HepG2 (cell line): ENCODE measurements at regions not wholly inside any gene's neighbourhood (a gene's known extent, or its start where the extent isn't known, plus 50 kb on each side); places are given as distances from the start of the nearest gene placed in this dataset.

ENCODE experiments used
- CREB1 ChIP-seq, 2 experiments: fragments of 450-650 bp in 1 of 2; IDR thresholded peaks; 2 replicates each; pipeline ENCODE4 v1.6.1; 2016 to 2017; ENCODE audit warnings: control low read depth in 1 of 2, mild to moderate bottlenecking in 1 of 2, missing compliant biosample characterization in 1 of 2, missing genetic modification characterization in 1 of 2
- KLF13 ChIP-seq: sonication (generic); formaldehyde crosslinking; IDR thresholded peaks from 2 replicates; pipeline ENCODE4 v1.4.0; 2020; ENCODE audit warnings: mild to moderate bottlenecking, missing genetic modification reagents
- NFKBIZ ChIP-seq: IDR thresholded peaks from 2 replicates; pipeline ENCODE4 v1.6.1; 2018; ENCODE audit warnings: missing genetic modification reagents, missing compliant biosample characterization
- NRL ChIP-seq: sonication (generic); formaldehyde crosslinking; IDR thresholded peaks from 2 replicates; pipeline ENCODE4 v1.5.0; 2020; ENCODE audit warnings: missing genetic modification reagents, mild to moderate bottlenecking, moderate library complexity, borderline replicate concordance
- RNF2 ChIP-seq: fragments of 450-650 bp; conservative IDR thresholded peaks from 2 replicates; pipeline ENCODE4 v1.6.1; 2016; ENCODE audit warnings: low read depth
- SMARCC2 ChIP-seq: fragments of 450-650 bp; IDR thresholded peaks from 2 replicates; pipeline ENCODE4 v1.6.1; 2017; ENCODE audit warnings: antibody characterized with exemption, mild to moderate bottlenecking
- TEAD2 ChIP-seq: sonication (generic); formaldehyde crosslinking; IDR thresholded peaks from 2 replicates; pipeline ENCODE4 v1.9.0; 2021; ENCODE audit warnings: missing genetic modification reagents
- TGIF2 ChIP-seq: IDR thresholded peaks from 2 replicates; pipeline ENCODE4 v1.6.1; 2016; ENCODE audit warnings: control low read depth, missing compliant biosample characterization
- ZNF777 ChIP-seq: sonication (generic); formaldehyde crosslinking; IDR thresholded peaks from 2 replicates; pipeline ENCODE4 v1.4.0; 2020; ENCODE audit warnings: missing genetic modification reagents
- ZNF841 ChIP-seq: sonication (generic); formaldehyde crosslinking; IDR thresholded peaks from 2 replicates; pipeline ENCODE4 v1.8.1; 2023; ENCODE audit warnings: missing genetic modification reagents, borderline replicate concordance
- TF ChIP-seq, protein P1 (sequence below): sonication (generic); formaldehyde crosslinking; IDR thresholded peaks from 2 replicates; pipeline ENCODE4 v1.8.0; 2022; ENCODE audit warnings: mild to moderate bottlenecking, missing genetic modification reagents, moderate library complexity
- TF ChIP-seq, protein P2 (sequence below): sonication (generic); formaldehyde crosslinking; IDR thresholded peaks from 2 replicates; pipeline ENCODE4 v1.4.0; 2020; ENCODE audit warnings: mild to moderate bottlenecking, missing genetic modification reagents
- TF ChIP-seq, protein P3 (sequence below): sonication (generic); formaldehyde crosslinking; IDR thresholded peaks from 2 replicates; pipeline ENCODE4 v1.4.0; 2020; ENCODE audit warnings: missing genetic modification reagents, borderline replicate concordance

DNA sequence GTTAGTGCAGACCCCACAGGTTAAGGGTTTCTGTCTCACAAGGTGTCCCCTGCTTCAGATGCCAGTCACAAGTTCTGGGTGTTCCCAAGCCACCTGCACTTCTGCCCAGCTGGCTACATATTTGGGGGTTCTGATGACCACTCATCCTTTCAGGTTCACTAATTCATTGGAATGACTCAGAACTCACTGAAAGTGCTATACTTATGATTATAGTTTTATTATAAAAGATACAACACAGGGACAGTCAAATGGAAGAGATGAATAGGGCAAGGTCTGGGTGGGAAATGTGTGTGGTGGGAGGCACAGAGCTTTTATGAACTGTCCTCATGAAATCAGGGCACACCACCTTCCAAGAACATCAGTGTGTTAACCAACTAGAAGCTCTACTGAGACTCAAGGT, 97.7 kb upstream of the CASK start (continued):
- TF ChIP-seq, protein P1, sequence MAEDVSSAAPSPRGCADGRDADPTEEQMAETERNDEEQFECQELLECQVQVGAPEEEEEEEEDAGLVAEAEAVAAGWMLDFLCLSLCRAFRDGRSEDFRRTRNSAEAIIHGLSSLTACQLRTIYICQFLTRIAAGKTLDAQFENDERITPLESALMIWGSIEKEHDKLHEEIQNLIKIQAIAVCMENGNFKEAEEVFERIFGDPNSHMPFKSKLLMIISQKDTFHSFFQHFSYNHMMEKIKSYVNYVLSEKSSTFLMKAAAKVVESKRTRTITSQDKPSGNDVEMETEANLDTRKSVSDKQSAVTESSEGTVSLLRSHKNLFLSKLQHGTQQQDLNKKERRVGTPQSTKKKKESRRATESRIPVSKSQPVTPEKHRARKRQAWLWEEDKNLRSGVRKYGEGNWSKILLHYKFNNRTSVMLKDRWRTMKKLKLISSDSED (CRISPR knock-in tag): no peak
- TF ChIP-seq TGIF2 (CRISPR knock-in tag) (no peak), RNF2 (no peak), ZNF841 (CRISPR knock-in tag) (no peak), SMARCC2 (no peak), TEAD2 (no peak), NRL (CRISPR knock-in tag) (no peak), KLF13 (CRISPR knock-in tag) (no peak), NFKBIZ (no peak), CREB1 (IDR thresholded peaks at IDR 0.05) (no peak), CREB1 (CRISPR knock-in tag; IDR thresholded peaks at IDR 0.05) (no peak), ZNF777 (CRISPR knock-in tag) (no peak)
- TF ChIP-seq, protein P2, sequence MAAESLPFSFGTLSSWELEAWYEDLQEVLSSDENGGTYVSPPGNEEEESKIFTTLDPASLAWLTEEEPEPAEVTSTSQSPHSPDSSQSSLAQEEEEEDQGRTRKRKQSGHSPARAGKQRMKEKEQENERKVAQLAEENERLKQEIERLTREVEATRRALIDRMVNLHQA (CRISPR knock-in tag): no peak
- TF ChIP-seq, protein P3, sequence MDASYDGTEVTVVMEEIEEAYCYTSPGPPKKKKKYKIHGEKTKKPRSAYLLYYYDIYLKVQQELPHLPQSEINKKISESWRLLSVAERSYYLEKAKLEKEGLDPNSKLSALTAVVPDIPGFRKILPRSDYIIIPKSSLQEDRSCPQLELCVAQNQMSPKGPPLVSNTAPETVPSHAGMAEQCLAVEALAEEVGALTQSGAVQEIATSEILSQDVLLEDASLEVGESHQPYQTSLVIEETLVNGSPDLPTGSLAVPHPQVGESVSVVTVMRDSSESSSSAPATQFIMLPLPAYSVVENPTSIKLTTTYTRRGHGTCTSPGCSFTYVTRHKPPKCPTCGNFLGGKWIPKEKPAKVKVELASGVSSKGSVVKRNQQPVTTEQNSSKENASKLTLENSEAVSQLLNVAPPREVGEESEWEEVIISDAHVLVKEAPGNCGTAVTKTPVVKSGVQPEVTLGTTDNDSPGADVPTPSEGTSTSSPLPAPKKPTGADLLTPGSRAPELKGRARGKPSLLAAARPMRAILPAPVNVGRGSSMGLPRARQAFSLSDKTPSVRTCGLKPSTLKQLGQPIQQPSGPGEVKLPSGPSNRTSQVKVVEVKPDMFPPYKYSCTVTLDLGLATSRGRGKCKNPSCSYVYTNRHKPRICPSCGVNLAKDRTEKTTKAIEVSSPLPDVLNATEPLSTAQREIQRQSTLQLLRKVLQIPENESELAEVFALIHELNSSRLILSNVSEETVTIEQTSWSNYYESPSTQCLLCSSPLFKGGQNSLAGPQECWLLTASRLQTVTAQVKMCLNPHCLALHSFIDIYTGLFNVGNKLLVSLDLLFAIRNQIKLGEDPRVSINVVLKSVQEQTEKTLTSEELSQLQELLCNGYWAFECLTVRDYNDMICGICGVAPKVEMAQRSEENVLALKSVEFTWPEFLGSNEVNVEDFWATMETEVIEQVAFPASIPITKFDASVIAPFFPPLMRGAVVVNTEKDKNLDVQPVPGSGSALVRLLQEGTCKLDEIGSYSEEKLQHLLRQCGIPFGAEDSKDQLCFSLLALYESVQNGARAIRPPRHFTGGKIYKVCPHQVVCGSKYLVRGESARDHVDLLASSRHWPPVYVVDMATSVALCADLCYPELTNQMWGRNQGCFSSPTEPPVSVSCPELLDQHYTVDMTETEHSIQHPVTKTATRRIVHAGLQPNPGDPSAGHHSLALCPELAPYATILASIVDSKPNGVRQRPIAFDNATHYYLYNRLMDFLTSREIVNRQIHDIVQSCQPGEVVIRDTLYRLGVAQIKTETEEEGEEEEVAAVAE: no peak
